IMR-90 (cell line): ENCODE measurements at regions not wholly inside any gene's neighbourhood (a gene's known extent, or its start where the extent isn't known, plus 50 kb on each side); places are given as distances from the start of the nearest gene placed in this dataset.

Experiments used
- ATAC-seq: fragments of 200-7000 bp; cut with Tn5 transposase; 2 replicates; pipeline ENCODE4 v1.9.1; 2020; ENCODE audit warnings: low read depth, mild to moderate bottlenecking, moderate library complexity
- BruUV-seq: library from RNA; stranded (reverse); fragments of 400-500 nt; replicated peaks from 2 replicates; lab custom pipeline; 2021; lab: Mats Ljungman, UMichigan
- CTCF ChIA-PET: fragments of 300-600 bp; formaldehyde crosslinking; extraction: SDS; loops from one replicate; lab custom pipeline; 2021; ENCODE audit warnings: antibody characterized with exemption; lab: Yijun Ruan, JAX
- POLR2A ChIA-PET: fragments of 300-600 bp; sonication (Branson Sonifier 250); formaldehyde crosslinking; loops from one replicate; lab custom pipeline; 2022; ENCODE audit warnings: antibody characterized with exemption; ENCODE audit not compliant: unreplicated experiment; lab: Charles Lee
- DNase-seq: peaks from one replicate; pipeline ENCODE4 v3.0.0; 2013
- H2AFZ ChIP-seq: replicated peaks from 2 replicates; pipeline ENCODE3; 2013; ENCODE audit warnings: low read length, mild to moderate bottlenecking; ENCODE audit not compliant: poor library complexity
- H2AK5ac ChIP-seq: 2 replicates; pipeline ENCODE4 v1.6.1; 2013; ENCODE audit warnings: low read depth, low read length, inconsistent platforms
- H2AK9ac ChIP-seq: replicated peaks from 2 replicates; pipeline ENCODE3; 2013; ENCODE audit warnings: mild to moderate bottlenecking, low read depth, low read length, moderate library complexity; ENCODE audit not compliant: poor library complexity
- H2BK120ac ChIP-seq: 2 replicates; pipeline ENCODE4 v1.6.1; 2013; ENCODE audit warnings: low read depth, low read length, inconsistent platforms
- H2BK15ac ChIP-seq: 3 replicates; pipeline ENCODE4 v1.6.1; 2013; ENCODE audit warnings: low read depth, low read length, inconsistent platforms
- H2BK20ac ChIP-seq: 2 replicates; pipeline ENCODE4 v1.6.1; 2013; ENCODE audit warnings: low read depth, mild to moderate bottlenecking, inconsistent platforms, low read length, moderate library complexity
- H2BK5ac ChIP-seq: 2 replicates; pipeline ENCODE4 v1.6.1; 2013; ENCODE audit warnings: mild to moderate bottlenecking, low read depth, low read length, inconsistent platforms; ENCODE audit not compliant: poor library complexity, severe bottlenecking
- H3K14ac ChIP-seq: replicated peaks from 2 replicates; pipeline ENCODE4 v1.6.1; 2013; ENCODE audit warnings: low read depth, low read length, inconsistent platforms
- H3K18ac ChIP-seq: 2 replicates; pipeline ENCODE4 v1.6.1; 2013; ENCODE audit warnings: low read depth, low read length, control low read depth
- H3K23ac ChIP-seq: 2 replicates; pipeline ENCODE4 v1.6.1; 2013; ENCODE audit warnings: low read depth, low read length, inconsistent platforms
- H3K27ac ChIP-seq: 2 replicates; pipeline ENCODE4 v1.5.1; 2013; ENCODE audit warnings: mild to moderate bottlenecking, control low read depth, low read length; ENCODE audit not compliant: insufficient read depth
- H3K27me3 ChIP-seq: 2 replicates; pipeline ENCODE4 v1.6.1; 2013; ENCODE audit warnings: low read length; ENCODE audit not compliant: control insufficient read depth, insufficient read depth
- H3K36me3 ChIP-seq: 2 replicates; pipeline ENCODE4 v1.6.1; 2013; ENCODE audit warnings: low read length, mixed read lengths; ENCODE audit not compliant: control insufficient read depth, insufficient read depth
- H3K4ac ChIP-seq: 2 replicates; pipeline ENCODE4 v1.6.1; 2013; ENCODE audit warnings: low read depth, low read length, inconsistent platforms
- H3K4me1 ChIP-seq: 2 replicates; pipeline ENCODE4 v1.6.1; 2013; ENCODE audit warnings: low read length, mixed read lengths; ENCODE audit not compliant: control insufficient read depth, insufficient read depth
- H3K4me2 ChIP-seq: 2 replicates; pipeline ENCODE4 v1.6.1; 2013; ENCODE audit warnings: low read depth, mild to moderate bottlenecking, control low read depth, low read length, moderate library complexity
- H3K4me3 ChIP-seq: 2 replicates; pipeline ENCODE4 v1.5.1; 2013; ENCODE audit warnings: low read depth, mild to moderate bottlenecking, control low read depth, low read length, moderate library complexity; ENCODE audit not compliant: insufficient read depth
- H3K56ac ChIP-seq: 2 replicates; pipeline ENCODE4 v1.6.1; 2013; ENCODE audit warnings: low read length, inconsistent platforms; ENCODE audit not compliant: insufficient read depth; ENCODE audit errors: extremely low read depth
- H3K79me1 ChIP-seq, 2 experiments: 2 replicates each; pipeline ENCODE4 v1.6.1; 2013; ENCODE audit warnings: low read length in 2 of 2, inconsistent platforms in 1 of 2, low read depth in 1 of 2
- H3K9ac ChIP-seq: 2 replicates; pipeline ENCODE4 v1.6.1; 2013; ENCODE audit warnings: low read depth, low read length, control low read depth
- H3K9me1 ChIP-seq: 2 replicates; pipeline ENCODE4 v1.6.1; 2013; ENCODE audit warnings: low read length, inconsistent platforms; ENCODE audit not compliant: insufficient read depth
- H3K9me3 ChIP-seq: 2 replicates; pipeline ENCODE4 v1.6.1; 2013; ENCODE audit warnings: low read length; ENCODE audit not compliant: control insufficient read depth, insufficient read depth
- H4K20me1 ChIP-seq: 2 replicates; pipeline ENCODE4 v1.6.1; 2013; ENCODE audit warnings: low read length, inconsistent platforms; ENCODE audit not compliant: insufficient read depth
- H4K5ac ChIP-seq: 2 replicates; pipeline ENCODE4 v1.6.1; 2013; ENCODE audit warnings: mild to moderate bottlenecking, low read depth, low read length, control low read depth
- H4K8ac ChIP-seq, 2 experiments: 2 replicates each; pipeline ENCODE4 v1.6.1; 2013; ENCODE audit warnings: low read depth in 2 of 2, low read length in 2 of 2, control low read depth in 1 of 2, inconsistent platforms in 1 of 2
- H4K91ac ChIP-seq: 2 replicates; pipeline ENCODE4 v1.6.1; 2013; ENCODE audit warnings: low read depth, low read length, inconsistent platforms; ENCODE audit not compliant: insufficient read depth
- BHLHE40 ChIP-seq: fragments of 150-350 bp; IDR thresholded peaks from 2 replicates; pipeline ENCODE4 v1.6.1; 2016; ENCODE audit warnings: mild to moderate bottlenecking, low read depth, low read length
- ELK1 ChIP-seq: fragments of 150-350 bp; IDR thresholded peaks from 2 replicates; pipeline ENCODE4 v1.6.1; 2016; ENCODE audit warnings: low read depth, mild to moderate bottlenecking, low read length, moderate library complexity, borderline replicate concordance
- MAZ ChIP-seq: IDR thresholded peaks from 2 replicates; pipeline ENCODE4 v1.6.1; 2012; ENCODE audit warnings: low read depth, mild to moderate bottlenecking, low read length, improper control_type of control experiment, moderate library complexity, borderline replicate concordance
- RAD21 ChIP-seq: IDR thresholded peaks from 2 replicates; pipeline ENCODE4 v1.6.1; 2012; ENCODE audit warnings: low read length, improper control_type of control experiment
- WGBS, 2 experiments: methylation state at CpG; one replicate each; pipeline versions ENCODE4 v1.1.5 to v1.1.7; 2013; ENCODE audit warnings: missing lambda C conversion rate in 2 of 2; ENCODE audit not compliant: insufficient read length in 1 of 2; ENCODE audit errors: extremely low coverage in 2 of 2; 5-methylcytosine and 5-hydroxymethylcytosine counted together
- dilution Hi-C: fragments of 300-500 bp; cut with HindIII; formaldehyde crosslinking; loops from one replicate; pipeline ENCODE4 v1.14.3; 2018; ENCODE audit warnings: low sequenced_read_pairs; ENCODE audit not compliant: unreplicated experiment
- in situ Hi-C: fragments of 300-500 bp; cut with MboI; formaldehyde crosslinking; loops from 3 replicates; pipeline ENCODE4 v1.14.3; 2019; ENCODE audit warnings: low sequenced_read_pairs, inconsistent platforms, mixed read lengths
- intact Hi-C: fragments of 100-400 bp; cut with micrococcal nuclease; formaldehyde crosslinking; loops from 2 replicates; pipeline ENCODE4 v1.10.0; 2022

GRCh38 chr2:175677880-175678279 is 324.2 kb downstream of the LNPK start:
- H3K36me3 ChIP-seq, result no peaks in the 10 kb centered on the region
- H3K4me3 ChIP-seq, result no peak overlapping the region
- H3K27ac ChIP-seq, result no peak overlapping the region
- no CpG with 5 or more reads among the region's 2 CpGs for WGBS, 2 experiments
- CTCF ChIA-PET, result no interaction called here
- no peak overlapping the region for H3K9ac ChIP-seq
- H3K27me3 ChIP-seq, result no peaks in the 10 kb centered on the region
- H4K5ac ChIP-seq, result no peak overlapping the region
- no peak overlapping the region for H2AK9ac ChIP-seq
- H4K8ac ChIP-seq, result no peak overlapping the region
- dilution Hi-C loops, result no loop called here
- intact Hi-C loops, result no loop called here
- DNase-seq (no peak), ATAC-seq (no peak)
- no peak for TF ChIP-seq MAZ
- TF ChIP-seq BHLHE40, result no peak
- TF ChIP-seq RAD21, result no peak
- TF ChIP-seq ELK1, result no peak
- no peaks in the 10 kb centered on the region for H3K9me1 ChIP-seq
- BruUV-seq, result no TSS peak
- H3K4me2 ChIP-seq, result no peak overlapping the region
- H3K23ac ChIP-seq, result no peak overlapping the region
- no peaks in the 10 kb centered on the region for H4K20me1 ChIP-seq
- H3K79me1 ChIP-seq, result no peaks in the 10 kb centered on the region
- H3K14ac ChIP-seq, result no peak overlapping the region
- H2BK20ac ChIP-seq, result no peak overlapping the region
- H3K9me3 ChIP-seq, result no peaks in the 10 kb centered on the region
- H3K56ac ChIP-seq, result no peak overlapping the region
- H3K4ac ChIP-seq, result no peak overlapping the region
- no peak overlapping the region for H2BK15ac ChIP-seq
- in situ Hi-C loops, result no loop called here
- no peak overlapping the region for H3K18ac ChIP-seq
- H3K4me1 ChIP-seq, result no peaks in the 10 kb centered on the region
- H2BK5ac ChIP-seq, result no peak overlapping the region
- no peak overlapping the region for H2AK5ac ChIP-seq
- H2BK120ac ChIP-seq, result no peak overlapping the region
- POLR2A ChIA-PET, result no interaction called here
- H2AFZ ChIP-seq, result no peak overlapping the region
- H4K91ac ChIP-seq, result no peak overlapping the region
